GM12878 (cell line): ENCODE measurements at regions not wholly inside any gene's neighbourhood (a gene's known extent, or its start where the extent isn't known, plus 50 kb on each side); places are given as distances from the start of the nearest gene placed in this dataset.

Source experiments
- ATAC-seq: fragments of 200-7000 bp; cut with Tn5 transposase; 3 replicates; pipeline ENCODE4 v1.9.1; 2020; ENCODE audit warnings: mild to moderate bottlenecking, moderate library complexity
- BruUV-seq: library from RNA; stranded (reverse); fragments of 400-500 nt; replicated peaks from 2 replicates; lab custom pipeline; 2021; lab: Mats Ljungman, UMichigan
- CTCF ChIA-PET: fragments of 300-600 bp; sonication (Branson Sonifier 250); formaldehyde crosslinking; extraction: SDS; loops from one replicate; lab custom pipeline; 2021; ENCODE audit warnings: inconsistent platforms; lab: Yijun Ruan, JAX
- POLR2A ChIA-PET: fragments of 350-600 bp; formaldehyde crosslinking; extraction: SDS; loops from one replicate; lab custom pipeline; 2021; ENCODE audit warnings: inconsistent platforms; lab: Charles Lee
- RAD21 ChIA-PET: fragments of 300-600 bp; sonication (Branson Sonifier 250); formaldehyde crosslinking; loops from one replicate; lab custom pipeline; 2023; ENCODE audit warnings: antibody characterized with exemption; ENCODE audit not compliant: unreplicated experiment; lab: Charles Lee
- SMC1A ChIA-PET: fragments of 300-600 bp; sonication (Branson Sonifier 250); formaldehyde crosslinking; loops from one replicate; lab custom pipeline; 2023; ENCODE audit not compliant: unreplicated experiment, uncharacterized antibody; lab: Charles Lee
- DNase-seq: peaks from one replicate; pipeline ENCODE4 v3.0.0-alpha.2; 2011; ENCODE audit warnings: low read depth, low spot score
- FAIRE-seq: peaks from 3 replicates; lab custom pipeline; 2011; peaks lifted over from hg19 to GRCh38; lab: Jason Lieb, UNC
- H2AFZ ChIP-seq: 2 replicates; pipeline ENCODE4 v1.6.0; 2011; ENCODE audit warnings: low read depth, low read length, control low read depth; ENCODE audit not compliant: control insufficient read depth
- H3K27ac ChIP-seq: 2 replicates; pipeline ENCODE4 v1.5.1; 2011; ENCODE audit warnings: control low read depth; ENCODE audit not compliant: control insufficient read depth, insufficient read depth
- H3K27me3 ChIP-seq, 2 experiments: replicated peaks in 1 of 2; 2 replicates each; pipeline versions ENCODE4 v1.6.0 to v1.6.1; 2011; ENCODE audit warnings: low read length in 1 of 2; ENCODE audit not compliant: control insufficient read depth in 2 of 2, insufficient read depth in 2 of 2
- H3K36me3 ChIP-seq, 2 experiments: 2 replicates each; pipeline ENCODE4 v1.5.1; 2011; ENCODE audit warnings: low read length in 1 of 2; ENCODE audit not compliant: control insufficient read depth in 2 of 2, insufficient read depth in 2 of 2
- H3K4me1 ChIP-seq: 2 replicates; pipeline ENCODE4 v1.6.1; 2011; ENCODE audit warnings: mild to moderate bottlenecking, low read length, moderate library complexity, mixed read lengths; ENCODE audit not compliant: control insufficient read depth, insufficient read depth
- H3K4me2 ChIP-seq: 2 replicates; pipeline ENCODE4 v1.6.0; 2011; ENCODE audit warnings: control low read depth; ENCODE audit not compliant: control insufficient read depth, insufficient read depth
- H3K4me3 ChIP-seq: fragments of 200-600 bp; sonication (generic); 2 replicates; pipeline ENCODE4 v1.5.1; 2016
- H3K79me2 ChIP-seq: 2 replicates; pipeline ENCODE4 v1.6.0; 2011; ENCODE audit warnings: low read length; ENCODE audit not compliant: control insufficient read depth, insufficient read depth
- H3K9ac ChIP-seq: 2 replicates; pipeline ENCODE4 v1.8.0; 2011; ENCODE audit warnings: low read length, control low read depth, mixed read lengths; ENCODE audit not compliant: control insufficient read depth, insufficient read depth
- H3K9me3 ChIP-seq: replicated peaks from 3 replicates; pipeline ENCODE4 v1.5.1; 2011; ENCODE audit warnings: mild to moderate bottlenecking, low read length; ENCODE audit not compliant: control insufficient read depth, insufficient read depth
- H4K20me1 ChIP-seq: 2 replicates; pipeline ENCODE4 v1.6.0; 2011; ENCODE audit not compliant: control insufficient read depth, insufficient read depth
- CEBPB ChIP-seq, 2 experiments: fragments of 150-350 bp in 1 of 2; IDR thresholded peaks; 2 replicates each; pipeline ENCODE4 v1.6.1; 2012 to 2014; ENCODE audit warnings: low read depth in 2 of 2, low read length in 2 of 2, borderline replicate concordance in 1 of 2, inconsistent platforms in 1 of 2
- CREB1 ChIP-seq: IDR thresholded peaks from 2 replicates; pipeline ENCODE4 v1.6.1; 2012; ENCODE audit warnings: low read depth, mild to moderate bottlenecking, inconsistent platforms
- GABPA ChIP-seq: IDR thresholded peaks from 2 replicates; pipeline ENCODE4 v1.6.1; 2014; ENCODE audit warnings: antibody characterized with exemption, low read depth, mild to moderate bottlenecking, inconsistent platforms
- HDGF ChIP-seq: fragments of 450-650 bp; IDR thresholded peaks from 2 replicates; pipeline ENCODE4 v1.6.1; 2016; ENCODE audit warnings: antibody characterized with exemption
- IRF4 ChIP-seq: IDR thresholded peaks from 2 replicates; pipeline ENCODE4 v1.6.1; 2011; ENCODE audit warnings: low read depth, low read length
- LARP7 ChIP-seq: fragments of 450-650 bp; IDR thresholded peaks from 2 replicates; pipeline ENCODE4 v1.6.1; 2017; ENCODE audit warnings: mild to moderate bottlenecking
- MXI1 ChIP-seq: fragments of 150-350 bp; IDR thresholded peaks from 2 replicates; pipeline ENCODE4 v1.6.1; 2011; ENCODE audit warnings: low read depth, mild to moderate bottlenecking, inconsistent platforms, low read length, improper control_type of control experiment
- NFIC ChIP-seq: IDR thresholded peaks from 2 replicates; pipeline ENCODE4 v1.6.1; 2012; ENCODE audit warnings: low read depth, mild to moderate bottlenecking, inconsistent platforms, low read length, moderate library complexity
- PKNOX1 ChIP-seq: fragments of 450-650 bp; IDR thresholded peaks from 2 replicates; pipeline ENCODE4 v1.6.1; 2016; ENCODE audit warnings: mild to moderate bottlenecking
- POLR2AphosphoS2 ChIP-seq: IDR thresholded peaks from 2 replicates; pipeline ENCODE4 v1.6.1; 2011; ENCODE audit warnings: low read depth, mild to moderate bottlenecking, low read length, improper control_type of control experiment, moderate library complexity
- RAD51 ChIP-seq: fragments of 450-650 bp; IDR thresholded peaks from 2 replicates; pipeline ENCODE4 v1.6.1; 2016; ENCODE audit warnings: moderate library complexity, mild to moderate bottlenecking, inconsistent platforms
- RFX5 ChIP-seq: IDR thresholded peaks from 2 replicates; pipeline ENCODE4 v1.6.1; 2011; ENCODE audit warnings: low read depth, low read length, improper control_type of control experiment
- SIN3A ChIP-seq: IDR thresholded peaks from 2 replicates; pipeline ENCODE4 v1.6.1; 2012; ENCODE audit warnings: low read depth, low read length, improper control_type of control experiment
- SKIL ChIP-seq: fragments of 450-650 bp; IDR thresholded peaks from 2 replicates; pipeline ENCODE4 v1.6.1; 2017; ENCODE audit warnings: mild to moderate bottlenecking, low read depth, inconsistent platforms; ENCODE audit not compliant: poor library complexity, severe bottlenecking
- SMAD5 ChIP-seq: IDR thresholded peaks from 2 replicates; pipeline ENCODE4 v1.6.1; 2016; ENCODE audit warnings: antibody characterized with exemption, low read depth
- STAT1 ChIP-seq: fragments of 450-650 bp; conservative IDR thresholded peaks from 2 replicates; pipeline ENCODE4 v1.6.1; 2014; ENCODE audit warnings: antibody characterized with exemption, mild to moderate bottlenecking
- ZBED1 ChIP-seq: IDR thresholded peaks from 2 replicates; pipeline ENCODE4 v1.6.1; 2016; ENCODE audit warnings: borderline replicate concordance
- ZBTB40 ChIP-seq: fragments of 450-650 bp; IDR thresholded peaks from 2 replicates; pipeline ENCODE4 v1.6.1; 2016; ENCODE audit warnings: mild to moderate bottlenecking, moderate library complexity, borderline replicate concordance
- ZNF217 ChIP-seq: fragments of 450-650 bp; IDR thresholded peaks from 2 replicates; pipeline ENCODE4 v1.6.1; 2017; ENCODE audit warnings: antibody characterized with exemption, mild to moderate bottlenecking
- whole genome bisulfite sequencing: methylation state at CpG from one replicate; pipeline ENCODE4 v1.1.6; 2016; ENCODE audit warnings: low lambda C conversion rate; ENCODE audit not compliant: insufficient replicate concordance, insufficient coverage; ENCODE audit errors: missing lambda C conversion rate; 5-methylcytosine and 5-hydroxymethylcytosine counted together
- in situ Hi-C: fragments of 300-500 bp; cut with MboI; formaldehyde crosslinking; loops from 9 replicates; pipeline ENCODE4 v1.14.3; 2018; ENCODE audit warnings: mixed read lengths
- intact Hi-C: fragments of 100-400 bp; cut with micrococcal nuclease; formaldehyde crosslinking; loops from one replicate; pipeline ENCODE4 v1.14.2; 2022; ENCODE audit not compliant: unreplicated experiment

- no peak for TF ChIP-seq PKNOX1
- TF ChIP-seq RFX5: no peak
- no peak for TF ChIP-seq STAT1
- no peak for TF ChIP-seq CEBPB (IDR thresholded peaks at IDR 0.05; ENCODE audit: borderline replicate concordance in 1 of 2, low read depth in 2 of 2, low read length in 2 of 2)
- no peak for TF ChIP-seq GABPA
- no peak for TF ChIP-seq POLR2AphosphoS2
- no peak for TF ChIP-seq SIN3A
- TF ChIP-seq HDGF: no peak
- TF ChIP-seq, all 136 proteins: peak for 0
Measured at GRCh38 chr9:108149326-108149725, 659.8 kb upstream of the KLF4 start (continued).

GRCh38 chr9:108142504-108143201 is 653.1 kb upstream of the KLF4 start:
- ChIA-PET RAD21 (no interaction called here), POLR2A (no interaction called here), CTCF (no interaction called here), SMC1A (no interaction called here)
- no peaks in the 10 kb centered on the region for H3K36me3 ChIP-seq
- in situ Hi-C loops: no loop called here
- intact Hi-C loops: no loop called here
- H4K20me1 ChIP-seq: no peaks in the 10 kb centered on the region
- H3K4me2 ChIP-seq: no peak overlapping the region
- no TSS peak for BruUV-seq
- DNase-seq: no peak
- no peak for ATAC-seq
- H3K4me3 ChIP-seq: no peak overlapping the region
- H3K9me3 ChIP-seq: no peaks in the 10 kb centered on the region
- no peaks in the 10 kb centered on the region for H3K79me2 ChIP-seq
- no peak for FAIRE-seq
- H2AFZ ChIP-seq: no peak overlapping the region
- no peak overlapping the region for H3K27ac ChIP-seq
- 20% methylated on average over 10 of the region's 10 CpGs for WGBS
- no peaks in the 10 kb centered on the region for H3K27me3 ChIP-seq
- no peaks in the 10 kb centered on the region for H3K4me1 ChIP-seq
- no peak overlapping the region for H3K9ac ChIP-seq
- TF ChIP-seq IRF4 (no peak), ZBTB40 (no peak), ZNF217 (no peak), SMAD5 (no peak), NFIC (no peak), RFX5 (no peak), CREB1 (no peak), RAD51 (no peak), ZBED1 (no peak), LARP7 (no peak), MXI1 (no peak), SKIL (no peak)
